ENCODE measurements at regions not wholly inside any gene's neighbourhood (a gene's known extent, or its start where the extent isn't known, plus 50 kb on each side); places are given as distances from the start of the nearest gene placed in this dataset.

- no peak for DNase-seq
- Histone ChIP-seq H3K36me3 (ENCODE audit: control insufficient read depth, insufficient read depth, low read length) (no peaks in the 10 kb centered on the region), H3K4me3 (ENCODE audit: low read depth, low read length) (no peak overlapping the region), H3K27ac (ENCODE audit: insufficient read depth, low read length, poor library complexity, severe bottlenecking) (no peak overlapping the region), H3K27me3 (ENCODE audit: control insufficient read depth, insufficient read depth, low read length) (no peaks in the 10 kb centered on the region), H3K9me3 (ENCODE audit: control insufficient read depth in 2 of 2, low read length in 2 of 2) (no peaks in the 10 kb centered on the region), H3K4me1 (ENCODE audit: control insufficient read depth, insufficient read depth, low read length, poor library complexity, severe bottlenecking) (no peaks in the 10 kb centered on the region)
- no peak for ATAC-seq (ENCODE audit: low read depth in 2 of 2)
- H3K36me3 Mint-ChIP-seq = no peaks in the 10 kb centered on the region
- no peaks in the 10 kb centered on the region for H3K4me1 Mint-ChIP-seq
- H3K4me3 Mint-ChIP-seq = no peak overlapping the region
- no peak overlapping the region for H3K27ac Mint-ChIP-seq
- H3K27me3 Mint-ChIP-seq = no peaks in the 10 kb centered on the region
- peaks cover 0 to 14% (median 8%) of the 10 kb centered on the region in 7 donors for H3K9me3 Mint-ChIP-seq
These were observed 385.0 kb upstream of the FAM98A start for GRCh38 chr2:33984131-33984530.

- no peaks in the 10 kb centered on the region for H3K27me3 Mint-ChIP-seq
- no peaks in the 10 kb centered on the region for H3K9me3 ChIP-seq (ENCODE audit: control insufficient read depth in 2 of 2, low read length in 2 of 2)
- H3K9me3 Mint-ChIP-seq = peaks cover 0 to 29% (median 7%) of the 10 kb centered on the region in 7 donors
- H3K4me3 ChIP-seq (ENCODE audit: low read depth, low read length) = no peak overlapping the region
- H3K36me3 ChIP-seq (ENCODE audit: control insufficient read depth, insufficient read depth, low read length) = no peaks in the 10 kb centered on the region
- no peaks in the 10 kb centered on the region for H3K27me3 ChIP-seq (ENCODE audit: control insufficient read depth, insufficient read depth, low read length)
- ATAC-seq (ENCODE audit: low read depth in 2 of 2) (no peak), DNase-seq (no peak)
- no peak overlapping the region for H3K27ac Mint-ChIP-seq
- H3K27ac ChIP-seq (ENCODE audit: insufficient read depth, low read length, poor library complexity, severe bottlenecking) = no peak overlapping the region
- H3K4me1 ChIP-seq (ENCODE audit: control insufficient read depth, insufficient read depth, low read length, poor library complexity, severe bottlenecking) = no peaks in the 10 kb centered on the region
- H3K4me1 Mint-ChIP-seq = no peaks in the 10 kb centered on the region
- H3K36me3 Mint-ChIP-seq = no peaks in the 10 kb centered on the region
- no peak overlapping the region for H3K4me3 Mint-ChIP-seq
These were observed 379.4 kb upstream of the FAM98A start for GRCh38 chr2:33978471-33978870.

- DNase-seq (no peak), ATAC-seq (ENCODE audit: low read depth in 2 of 2) (no peak)
- H3K4me3 ChIP-seq (ENCODE audit: low read depth, low read length) = no peak overlapping the region
- H3K27ac ChIP-seq (ENCODE audit: insufficient read depth, low read length, poor library complexity, severe bottlenecking) = no peak overlapping the region
- no peaks in the 10 kb centered on the region for H3K9me3 ChIP-seq (ENCODE audit: control insufficient read depth in 2 of 2, low read length in 2 of 2)
- Mint-ChIP-seq H3K4me1 (no peaks in the 10 kb centered on the region), H3K27ac (no peak overlapping the region), H3K9me3 (peaks cover 0 to 19% (median 2%) of the 10 kb centered on the region in 7 donors), H3K36me3 (no peaks in the 10 kb centered on the region), H3K27me3 (no peaks in the 10 kb centered on the region), H3K4me3 (no peak overlapping the region)
- H3K27me3 ChIP-seq (ENCODE audit: control insufficient read depth, insufficient read depth, low read length) = no peaks in the 10 kb centered on the region
- H3K4me1 ChIP-seq (ENCODE audit: control insufficient read depth, insufficient read depth, low read length, poor library complexity, severe bottlenecking) = no peaks in the 10 kb centered on the region
- H3K36me3 ChIP-seq (ENCODE audit: control insufficient read depth, insufficient read depth, low read length) = no peaks in the 10 kb centered on the region
These were observed 376.4 kb upstream of the FAM98A start for GRCh38 chr2:33975498-33975897.

GRCh38 chr2:33967103-33967502, 368.0 kb upstream of the FAM98A start:
- H3K4me3 Mint-ChIP-seq = no peak overlapping the region
- DNase-seq = no peak
- Histone ChIP-seq H3K4me3 (ENCODE audit: low read depth, low read length) (no peak overlapping the region), H3K27me3 (ENCODE audit: control insufficient read depth, insufficient read depth, low read length) (no peaks in the 10 kb centered on the region), H3K4me1 (ENCODE audit: control insufficient read depth, insufficient read depth, low read length, poor library complexity, severe bottlenecking) (no peaks in the 10 kb centered on the region), H3K27ac (ENCODE audit: insufficient read depth, low read length, poor library complexity, severe bottlenecking) (no peak overlapping the region), H3K9me3 (ENCODE audit: control insufficient read depth in 2 of 2, low read length in 2 of 2) (no peaks in the 10 kb centered on the region), H3K36me3 (ENCODE audit: control insufficient read depth, insufficient read depth, low read length) (no peaks in the 10 kb centered on the region)
- H3K27ac Mint-ChIP-seq = no peak overlapping the region
- no peaks in the 10 kb centered on the region for H3K36me3 Mint-ChIP-seq
- peaks cover 0 to 3% (median 0%) of the 10 kb centered on the region in 7 donors for H3K9me3 Mint-ChIP-seq
- H3K4me1 Mint-ChIP-seq = no peaks in the 10 kb centered on the region
- no peaks in the 10 kb centered on the region for H3K27me3 Mint-ChIP-seq
- no peak for ATAC-seq (ENCODE audit: low read depth in 2 of 2)

GRCh38 chr2:33958591-33958990, 359.5 kb upstream of the FAM98A start:
- Histone ChIP-seq H3K36me3 (ENCODE audit: control insufficient read depth, insufficient read depth, low read length) (no peaks in the 10 kb centered on the region), H3K4me3 (ENCODE audit: low read depth, low read length) (no peak overlapping the region), H3K9me3 (ENCODE audit: control insufficient read depth in 2 of 2, low read length in 2 of 2) (no peaks in the 10 kb centered on the region), H3K27me3 (ENCODE audit: control insufficient read depth, insufficient read depth, low read length) (no peaks in the 10 kb centered on the region), H3K27ac (ENCODE audit: insufficient read depth, low read length, poor library complexity, severe bottlenecking) (no peak overlapping the region), H3K4me1 (ENCODE audit: control insufficient read depth, insufficient read depth, low read length, poor library complexity, severe bottlenecking) (no peaks in the 10 kb centered on the region)
- Mint-ChIP-seq H3K27me3 (no peaks in the 10 kb centered on the region), H3K4me3 (no peak overlapping the region), H3K4me1 (no peaks in the 10 kb centered on the region), H3K27ac (no peak overlapping the region), H3K36me3 (no peaks in the 10 kb centered on the region), H3K9me3 (peaks cover 0 to 4% (median 0%) of the 10 kb centered on the region in 7 donors)
- no peak for DNase-seq
- no peak for ATAC-seq (ENCODE audit: low read depth in 2 of 2)

GRCh38 chr2:33949371-33949770, 350.3 kb upstream of the FAM98A start:
- Histone ChIP-seq H3K36me3 (ENCODE audit: control insufficient read depth, insufficient read depth, low read length) (no peaks in the 10 kb centered on the region), H3K9me3 (ENCODE audit: control insufficient read depth in 2 of 2, low read length in 2 of 2) (no peaks in the 10 kb centered on the region), H3K4me1 (ENCODE audit: control insufficient read depth, insufficient read depth, low read length, poor library complexity, severe bottlenecking) (no peaks in the 10 kb centered on the region), H3K27ac (ENCODE audit: insufficient read depth, low read length, poor library complexity, severe bottlenecking) (no peak overlapping the region), H3K27me3 (ENCODE audit: control insufficient read depth, insufficient read depth, low read length) (no peaks in the 10 kb centered on the region), H3K4me3 (ENCODE audit: low read depth, low read length) (no peak overlapping the region)
- DNase-seq (no peak), ATAC-seq (ENCODE audit: low read depth in 2 of 2) (no peak)
- Mint-ChIP-seq H3K4me1 (no peaks in the 10 kb centered on the region), H3K9me3 (peaks cover 2 to 10% (median 5%) of the 10 kb centered on the region in 7 donors), H3K27me3 (no peaks in the 10 kb centered on the region), H3K36me3 (no peaks in the 10 kb centered on the region), H3K4me3 (no peak overlapping the region), H3K27ac (no peak overlapping the region)

- Histone ChIP-seq H3K4me1 (ENCODE audit: control insufficient read depth, insufficient read depth, low read length, poor library complexity, severe bottlenecking) (no peaks in the 10 kb centered on the region), H3K9me3 (ENCODE audit: control insufficient read depth in 2 of 2, low read length in 2 of 2) (no peaks in the 10 kb centered on the region), H3K27ac (ENCODE audit: insufficient read depth, low read length, poor library complexity, severe bottlenecking) (no peak overlapping the region), H3K27me3 (ENCODE audit: control insufficient read depth, insufficient read depth, low read length) (no peaks in the 10 kb centered on the region), H3K36me3 (ENCODE audit: control insufficient read depth, insufficient read depth, low read length) (no peaks in the 10 kb centered on the region), H3K4me3 (ENCODE audit: low read depth, low read length) (no peak overlapping the region)
- Mint-ChIP-seq H3K27me3 (no peaks in the 10 kb centered on the region), H3K4me3 (no peak overlapping the region), H3K36me3 (no peaks in the 10 kb centered on the region), H3K9me3 (peaks cover 2 to 16% (median 7%) of the 10 kb centered on the region in 7 donors), H3K4me1 (no peaks in the 10 kb centered on the region), H3K27ac (no peak overlapping the region)
- DNase-seq (no peak), ATAC-seq (ENCODE audit: low read depth in 2 of 2) (no peak)
These were observed 347.1 kb upstream of the FAM98A start for GRCh38 chr2:33946193-33946592.

- H3K4me3 Mint-ChIP-seq = no peak overlapping the region
- ATAC-seq (ENCODE audit: low read depth in 2 of 2) (no peak), DNase-seq (no peak)
- H3K4me1 Mint-ChIP-seq = no peaks in the 10 kb centered on the region
- Histone ChIP-seq H3K9me3 (ENCODE audit: control insufficient read depth in 2 of 2, low read length in 2 of 2) (no peaks in the 10 kb centered on the region), H3K4me3 (ENCODE audit: low read depth, low read length) (no peak overlapping the region), H3K27me3 (ENCODE audit: control insufficient read depth, insufficient read depth, low read length) (no peaks in the 10 kb centered on the region), H3K36me3 (ENCODE audit: control insufficient read depth, insufficient read depth, low read length) (no peaks in the 10 kb centered on the region), H3K4me1 (ENCODE audit: control insufficient read depth, insufficient read depth, low read length, poor library complexity, severe bottlenecking) (no peaks in the 10 kb centered on the region), H3K27ac (ENCODE audit: insufficient read depth, low read length, poor library complexity, severe bottlenecking) (no peak overlapping the region)
- no peak overlapping the region for H3K27ac Mint-ChIP-seq
- no peaks in the 10 kb centered on the region for H3K27me3 Mint-ChIP-seq
- H3K36me3 Mint-ChIP-seq = no peaks in the 10 kb centered on the region
- H3K9me3 Mint-ChIP-seq = peaks cover 0 to 2% (median 0%) of the 10 kb centered on the region in 7 donors
These were observed 334.1 kb upstream of the FAM98A start for GRCh38 chr2:33933203-33933602.

Measured in CD4-positive, CD25-positive, alpha-beta regulatory T cell (primary cell).